ENCODE measurements at regions not wholly inside any gene's neighbourhood (a gene's known extent, or its start where the extent isn't known, plus 50 kb on each side); places are given as distances from the start of the nearest gene placed in this dataset.

GRCh38 chr11:37142591-37142990, 544.6 kb upstream of the RAG2 start:
- Histone ChIP-seq H2AFZ (ENCODE audit: control insufficient read depth, low read depth, low read length) (no peak overlapping the region), H3K9me3 (replicated peaks; ENCODE audit: control insufficient read depth, insufficient read depth, low read length) (no peaks in the 10 kb centered on the region), H3K27me3 (replicated peaks in 1 of 2; ENCODE audit: control insufficient read depth in 2 of 2, insufficient read depth in 2 of 2, low read length in 1 of 2) (no peaks in the 10 kb centered on the region), H3K9ac (ENCODE audit: control insufficient read depth, insufficient read depth, low read length) (no peak overlapping the region), H3K4me3 (no peak overlapping the region), H3K79me2 (ENCODE audit: control insufficient read depth, insufficient read depth, low read length) (no peaks in the 10 kb centered on the region), H3K4me2 (ENCODE audit: control insufficient read depth, insufficient read depth) (no peak overlapping the region), H4K20me1 (ENCODE audit: control insufficient read depth, insufficient read depth) (no peaks in the 10 kb centered on the region), H3K4me1 (ENCODE audit: control insufficient read depth, insufficient read depth, low read length) (no peaks in the 10 kb centered on the region), H3K27ac (ENCODE audit: control insufficient read depth, insufficient read depth) (no peak overlapping the region), H3K36me3 (ENCODE audit: control insufficient read depth in 2 of 2, insufficient read depth in 2 of 2, low read length in 1 of 2) (no peaks in the 10 kb centered on the region)
- no TSS peak for BruUV-seq (replicated peaks)
- RAD21 ChIA-PET (ENCODE audit: unreplicated experiment): no interaction called here
- TF ChIP-seq ZZZ3 (IDR thresholded peaks at IDR 0.05; ENCODE audit: control insufficient read depth, insufficient read length, low read depth): no peak
- TF ChIP-seq EGR1 (IDR thresholded peaks at IDR 0.05; ENCODE audit: borderline replicate concordance in 1 of 2, low read depth in 2 of 2, low read length in 2 of 2): no peak
- TF ChIP-seq TARDBP (IDR thresholded peaks at IDR 0.05; ENCODE audit: borderline replicate concordance): no peak
- TF ChIP-seq SMARCA5 (IDR thresholded peaks at IDR 0.05): no peak
- TF ChIP-seq POLR2AphosphoS2 (IDR thresholded peaks at IDR 0.05; ENCODE audit: low read depth, low read length): no peak
- no peak for TF ChIP-seq DPF2 (IDR thresholded peaks at IDR 0.05)
- no peak for TF ChIP-seq SUZ12 (IDR thresholded peaks at IDR 0.05; ENCODE audit: unreplicated experiment)
- TF ChIP-seq, protein P1, sequence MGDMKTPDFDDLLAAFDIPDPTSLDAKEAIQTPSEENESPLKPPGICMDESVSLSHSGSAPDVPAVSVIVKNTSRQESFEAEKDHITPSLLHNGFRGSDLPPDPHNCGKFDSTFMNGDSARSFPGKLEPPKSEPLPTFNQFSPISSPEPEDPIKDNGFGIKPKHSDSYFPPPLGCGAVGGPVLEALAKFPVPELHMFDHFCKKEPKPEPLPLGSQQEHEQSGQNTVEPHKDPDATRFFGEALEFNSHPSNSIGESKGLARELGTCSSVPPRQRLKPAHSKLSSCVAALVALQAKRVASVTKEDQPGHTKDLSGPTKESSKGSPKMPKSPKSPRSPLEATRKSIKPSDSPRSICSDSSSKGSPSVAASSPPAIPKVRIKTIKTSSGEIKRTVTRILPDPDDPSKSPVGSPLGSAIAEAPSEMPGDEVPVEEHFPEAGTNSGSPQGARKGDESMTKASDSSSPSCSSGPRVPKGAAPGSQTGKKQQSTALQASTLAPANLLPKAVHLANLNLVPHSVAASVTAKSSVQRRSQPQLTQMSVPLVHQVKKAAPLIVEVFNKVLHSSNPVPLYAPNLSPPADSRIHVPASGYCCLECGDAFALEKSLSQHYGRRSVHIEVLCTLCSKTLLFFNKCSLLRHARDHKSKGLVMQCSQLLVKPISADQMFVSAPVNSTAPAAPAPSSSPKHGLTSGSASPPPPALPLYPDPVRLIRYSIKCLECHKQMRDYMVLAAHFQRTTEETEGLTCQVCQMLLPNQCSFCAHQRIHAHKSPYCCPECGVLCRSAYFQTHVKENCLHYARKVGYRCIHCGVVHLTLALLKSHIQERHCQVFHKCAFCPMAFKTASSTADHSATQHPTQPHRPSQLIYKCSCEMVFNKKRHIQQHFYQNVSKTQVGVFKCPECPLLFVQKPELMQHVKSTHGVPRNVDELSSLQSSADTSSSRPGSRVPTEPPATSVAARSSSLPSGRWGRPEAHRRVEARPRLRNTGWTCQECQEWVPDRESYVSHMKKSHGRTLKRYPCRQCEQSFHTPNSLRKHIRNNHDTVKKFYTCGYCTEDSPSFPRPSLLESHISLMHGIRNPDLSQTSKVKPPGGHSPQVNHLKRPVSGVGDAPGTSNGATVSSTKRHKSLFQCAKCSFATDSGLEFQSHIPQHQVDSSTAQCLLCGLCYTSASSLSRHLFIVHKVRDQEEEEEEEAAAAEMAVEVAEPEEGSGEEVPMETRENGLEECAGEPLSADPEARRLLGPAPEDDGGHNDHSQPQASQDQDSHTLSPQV (IDR thresholded peaks at IDR 0.05): no peak
- no peak for TF ChIP-seq CBX3 (IDR thresholded peaks at IDR 0.05; ENCODE audit: borderline replicate concordance, low read depth)
- TF ChIP-seq CEBPZ (IDR thresholded peaks at IDR 0.05; ENCODE audit: low read depth, low read length): no peak
- TF ChIP-seq NBN (IDR thresholded peaks at IDR 0.05): no peak
- TF ChIP-seq, protein P2, sequence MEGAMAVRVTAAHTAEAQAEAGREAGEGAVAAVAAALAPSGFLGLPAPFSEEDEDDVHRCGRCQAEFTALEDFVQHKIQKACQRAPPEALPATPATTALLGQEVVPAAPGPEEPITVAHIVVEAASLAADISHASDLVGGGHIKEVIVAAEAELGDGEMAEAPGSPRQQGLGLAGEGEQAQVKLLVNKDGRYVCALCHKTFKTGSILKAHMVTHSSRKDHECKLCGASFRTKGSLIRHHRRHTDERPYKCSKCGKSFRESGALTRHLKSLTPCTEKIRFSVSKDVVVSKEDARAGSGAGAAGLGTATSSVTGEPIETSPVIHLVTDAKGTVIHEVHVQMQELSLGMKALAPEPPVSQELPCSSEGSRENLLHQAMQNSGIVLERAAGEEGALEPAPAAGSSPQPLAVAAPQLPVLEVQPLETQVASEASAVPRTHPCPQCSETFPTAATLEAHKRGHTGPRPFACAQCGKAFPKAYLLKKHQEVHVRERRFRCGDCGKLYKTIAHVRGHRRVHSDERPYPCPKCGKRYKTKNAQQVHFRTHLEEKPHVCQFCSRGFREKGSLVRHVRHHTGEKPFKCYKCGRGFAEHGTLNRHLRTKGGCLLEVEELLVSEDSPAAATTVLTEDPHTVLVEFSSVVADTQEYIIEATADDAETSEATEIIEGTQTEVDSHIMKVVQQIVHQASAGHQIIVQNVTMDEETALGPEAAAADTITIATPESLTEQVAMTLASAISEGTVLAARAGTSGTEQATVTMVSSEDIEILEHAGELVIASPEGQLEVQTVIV (IDR thresholded peaks at IDR 0.05; ENCODE audit: borderline replicate concordance, partially characterized antibody): no peak
- no peak for TF ChIP-seq SIX5 (IDR thresholded peaks at IDR 0.05; ENCODE audit: low read depth, low read length, severe bottlenecking)
- TF ChIP-seq, protein P3, sequence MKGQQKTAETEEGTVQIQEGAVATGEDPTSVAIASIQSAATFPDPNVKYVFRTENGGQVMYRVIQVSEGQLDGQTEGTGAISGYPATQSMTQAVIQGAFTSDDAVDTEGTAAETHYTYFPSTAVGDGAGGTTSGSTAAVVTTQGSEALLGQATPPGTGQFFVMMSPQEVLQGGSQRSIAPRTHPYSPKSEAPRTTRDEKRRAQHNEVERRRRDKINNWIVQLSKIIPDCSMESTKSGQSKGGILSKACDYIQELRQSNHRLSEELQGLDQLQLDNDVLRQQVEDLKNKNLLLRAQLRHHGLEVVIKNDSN (IDR thresholded peaks at IDR 0.05; ENCODE audit: borderline replicate concordance, extremely low read length, insufficient read depth, low read depth, low read length): no peak
- TF ChIP-seq KLF5 (IDR thresholded peaks at IDR 0.05; ENCODE audit: partially characterized antibody): no peak
- TF ChIP-seq PML (IDR thresholded peaks at IDR 0.05; ENCODE audit: low read length): no peak
- POLR2A ChIA-PET: no interaction called here
- SMC1A ChIA-PET (ENCODE audit: uncharacterized antibody, unreplicated experiment): no interaction called here
- in situ Hi-C loops (cut with MboI) (no loop called here), intact Hi-C loops (cut with micrococcal nuclease; ENCODE audit: unreplicated experiment) (no loop called here)
- CTCF ChIA-PET: no interaction called here
- DNase-seq (ENCODE audit: low read depth, low spot score) (no peak), FAIRE-seq (no peak), ATAC-seq (no peak)

All from GM12878 (cell line).